GM12878 (cell line): ENCODE measurements at regions not wholly inside any gene's neighbourhood (a gene's known extent, or its start where the extent isn't known, plus 50 kb on each side); places are given as distances from the start of the nearest gene placed in this dataset.

Experiments
- ATAC-seq: fragments of 200-7000 bp; cut with Tn5 transposase; 3 replicates; pipeline ENCODE4 v1.9.1; 2020; ENCODE audit warnings: mild to moderate bottlenecking, moderate library complexity
- BruUV-seq: library from RNA; stranded (reverse); fragments of 400-500 nt; replicated peaks from 2 replicates; lab custom pipeline; 2021; lab: Mats Ljungman, UMichigan
- CTCF ChIA-PET: fragments of 300-600 bp; sonication (Branson Sonifier 250); formaldehyde crosslinking; extraction: SDS; loops from one replicate; lab custom pipeline; 2021; ENCODE audit warnings: inconsistent platforms; lab: Yijun Ruan, JAX
- POLR2A ChIA-PET: fragments of 350-600 bp; formaldehyde crosslinking; extraction: SDS; loops from one replicate; lab custom pipeline; 2021; ENCODE audit warnings: inconsistent platforms; lab: Charles Lee
- RAD21 ChIA-PET: fragments of 300-600 bp; sonication (Branson Sonifier 250); formaldehyde crosslinking; loops from one replicate; lab custom pipeline; 2023; ENCODE audit warnings: antibody characterized with exemption; ENCODE audit not compliant: unreplicated experiment; lab: Charles Lee
- SMC1A ChIA-PET: fragments of 300-600 bp; sonication (Branson Sonifier 250); formaldehyde crosslinking; loops from one replicate; lab custom pipeline; 2023; ENCODE audit not compliant: unreplicated experiment, uncharacterized antibody; lab: Charles Lee
- DNase-seq: peaks from one replicate; pipeline ENCODE4 v3.0.0-alpha.2; 2011; ENCODE audit warnings: low read depth, low spot score
- FAIRE-seq: peaks from 3 replicates; lab custom pipeline; 2011; peaks lifted over from hg19 to GRCh38; lab: Jason Lieb, UNC
- H2AFZ ChIP-seq: 2 replicates; pipeline ENCODE4 v1.6.0; 2011; ENCODE audit warnings: low read depth, low read length, control low read depth; ENCODE audit not compliant: control insufficient read depth
- H3K27ac ChIP-seq: 2 replicates; pipeline ENCODE4 v1.5.1; 2011; ENCODE audit warnings: control low read depth; ENCODE audit not compliant: control insufficient read depth, insufficient read depth
- H3K27me3 ChIP-seq, 2 experiments: replicated peaks in 1 of 2; 2 replicates each; pipeline versions ENCODE4 v1.6.0 to v1.6.1; 2011; ENCODE audit warnings: low read length in 1 of 2; ENCODE audit not compliant: control insufficient read depth in 2 of 2, insufficient read depth in 2 of 2
- H3K36me3 ChIP-seq, 2 experiments: 2 replicates each; pipeline ENCODE4 v1.5.1; 2011; ENCODE audit warnings: low read length in 1 of 2; ENCODE audit not compliant: control insufficient read depth in 2 of 2, insufficient read depth in 2 of 2
- H3K4me1 ChIP-seq: 2 replicates; pipeline ENCODE4 v1.6.1; 2011; ENCODE audit warnings: mild to moderate bottlenecking, low read length, moderate library complexity, mixed read lengths; ENCODE audit not compliant: control insufficient read depth, insufficient read depth
- H3K4me2 ChIP-seq: 2 replicates; pipeline ENCODE4 v1.6.0; 2011; ENCODE audit warnings: control low read depth; ENCODE audit not compliant: control insufficient read depth, insufficient read depth
- H3K4me3 ChIP-seq: fragments of 200-600 bp; sonication (generic); 2 replicates; pipeline ENCODE4 v1.5.1; 2016
- H3K79me2 ChIP-seq: 2 replicates; pipeline ENCODE4 v1.6.0; 2011; ENCODE audit warnings: low read length; ENCODE audit not compliant: control insufficient read depth, insufficient read depth
- H3K9ac ChIP-seq: 2 replicates; pipeline ENCODE4 v1.8.0; 2011; ENCODE audit warnings: low read length, control low read depth, mixed read lengths; ENCODE audit not compliant: control insufficient read depth, insufficient read depth
- H3K9me3 ChIP-seq: replicated peaks from 3 replicates; pipeline ENCODE4 v1.5.1; 2011; ENCODE audit warnings: mild to moderate bottlenecking, low read length; ENCODE audit not compliant: control insufficient read depth, insufficient read depth
- H4K20me1 ChIP-seq: 2 replicates; pipeline ENCODE4 v1.6.0; 2011; ENCODE audit not compliant: control insufficient read depth, insufficient read depth
- BACH1 ChIP-seq: fragments of 450-650 bp; IDR thresholded peaks from 2 replicates; pipeline ENCODE4 v1.6.1; 2017; ENCODE audit warnings: mild to moderate bottlenecking, borderline replicate concordance
- ETV6 ChIP-seq, 2 experiments: fragments of 450-650 bp in 1 of 2; IDR thresholded peaks in 1 of 2; conservative IDR thresholded peaks in 1 of 2; 2 replicates each; pipeline ENCODE4 v1.6.1; 2014; ENCODE audit warnings: antibody characterized with exemption in 1 of 2, borderline replicate concordance in 1 of 2, low read depth in 1 of 2, mild to moderate bottlenecking in 1 of 2, moderate library complexity in 1 of 2
- KAT2A ChIP-seq: conservative IDR thresholded peaks from 2 replicates; pipeline ENCODE4 v1.6.1; 2011; ENCODE audit warnings: low read depth, low read length; ENCODE audit not compliant: control insufficient read depth
- KDM1A ChIP-seq: fragments of 200-600 bp; sonication (generic); IDR thresholded peaks from 2 replicates; pipeline ENCODE4 v1.6.1; 2016; ENCODE audit warnings: borderline replicate concordance
- RELB ChIP-seq: fragments of 450-650 bp; IDR thresholded peaks from 2 replicates; pipeline ENCODE4 v1.6.1; 2017; ENCODE audit warnings: low read depth, mild to moderate bottlenecking, moderate library complexity
- TCF12 ChIP-seq: IDR thresholded peaks from 2 replicates; pipeline ENCODE4 v1.6.1; 2011; ENCODE audit warnings: low read depth, mild to moderate bottlenecking, low read length
- USF2 ChIP-seq: IDR thresholded peaks from 2 replicates; pipeline ENCODE4 v1.6.1; 2011; ENCODE audit warnings: low read depth, low read length, improper control_type of control experiment, borderline replicate concordance
- ZNF274 ChIP-seq: IDR thresholded peaks from one replicate; pipeline ENCODE4 v1.8.0; 2011; ENCODE audit not compliant: insufficient read length, insufficient read depth
- WGBS: methylation state at CpG from one replicate; pipeline ENCODE4 v1.1.6; 2016; ENCODE audit warnings: low lambda C conversion rate; ENCODE audit not compliant: insufficient replicate concordance, insufficient coverage; ENCODE audit errors: missing lambda C conversion rate; 5-methylcytosine and 5-hydroxymethylcytosine counted together
- in situ Hi-C: fragments of 300-500 bp; cut with MboI; formaldehyde crosslinking; loops from 9 replicates; pipeline ENCODE4 v1.14.3; 2018; ENCODE audit warnings: mixed read lengths
- intact Hi-C: fragments of 100-400 bp; cut with micrococcal nuclease; formaldehyde crosslinking; loops from one replicate; pipeline ENCODE4 v1.14.2; 2022; ENCODE audit not compliant: unreplicated experiment
- TF ChIP-seq, protein P1 (sequence below), 3 experiments: IDR thresholded peaks in 2 of 3; conservative IDR thresholded peaks in 1 of 3; 2 replicates each; pipeline ENCODE4 v1.5.1; 2011; ENCODE audit warnings: low read depth in 3 of 3, low read length in 3 of 3, mild to moderate bottlenecking in 3 of 3, control low read depth in 2 of 3, moderate library complexity in 2 of 3, inconsistent platforms in 1 of 3, mixed read lengths in 1 of 3; ENCODE audit not compliant: control insufficient read depth in 2 of 3, insufficient read depth in 1 of 3; ENCODE audit errors: extremely low read depth in 1 of 3
- TF ChIP-seq, protein P2 (sequence below): fragments of 450-650 bp; IDR thresholded peaks from 2 replicates; pipeline ENCODE4 v1.6.1; 2017; ENCODE audit warnings: mild to moderate bottlenecking

- POLR2A ChIA-PET, result no interaction called here
- no peak for DNase-seq
Observed at GRCh38 chr14:76690502-76691105, 70.7 kb upstream of the VASH1 start.

More at GRCh38 chr14:76690502-76691105, 70.7 kb upstream of the VASH1 start:
- no peaks in the 10 kb centered on the region for H3K79me2 ChIP-seq
- WGBS, result 50% methylated on average over 11 of the region's 11 CpGs
- SMC1A ChIA-PET, result no interaction called here
- no peak overlapping the region for H2AFZ ChIP-seq
- no peak overlapping the region for H3K4me3 ChIP-seq
- no peaks in the 10 kb centered on the region for H3K4me1 ChIP-seq
- no peak for FAIRE-seq
- CTCF ChIA-PET, result interaction anchor here (1.6 to 2.3 kb wide), 2 partner anchors 20 to 44 kb away, joined by 4 to 8 read pairs; no protein-coding TSS in a partner anchor
- H3K36me3 ChIP-seq, result no peaks in the 10 kb centered on the region
- no peak overlapping the region for H3K27ac ChIP-seq
- RAD21 ChIA-PET, result interaction anchor here (0.6 kb wide), 1 partner anchor 22 kb away, joined by 3 read pairs; no protein-coding TSS in a partner anchor
- no peak overlapping the region for H3K4me2 ChIP-seq
- H3K27me3 ChIP-seq, result no peaks in the 10 kb centered on the region; a peak in 1 of 4 replicates
- no peak for ATAC-seq
- no peaks in the 10 kb centered on the region for H4K20me1 ChIP-seq
- BruUV-seq, result no TSS peak
- TF ChIP-seq RELB (no peak), TCF12 (no peak), USF2 (no peak), KDM1A (no peak), BACH1 (no peak), ETV6 (conservative IDR thresholded peaks at IDR 0.05 in 1 of 2, IDR thresholded peaks at IDR 0.05 in 1 of 2; ENCODE audit: borderline replicate concordance in 1 of 2, low read depth in 1 of 2) (no peak), KAT2A (no peak), ZNF274 (no peak)
- TF ChIP-seq, protein P1, sequence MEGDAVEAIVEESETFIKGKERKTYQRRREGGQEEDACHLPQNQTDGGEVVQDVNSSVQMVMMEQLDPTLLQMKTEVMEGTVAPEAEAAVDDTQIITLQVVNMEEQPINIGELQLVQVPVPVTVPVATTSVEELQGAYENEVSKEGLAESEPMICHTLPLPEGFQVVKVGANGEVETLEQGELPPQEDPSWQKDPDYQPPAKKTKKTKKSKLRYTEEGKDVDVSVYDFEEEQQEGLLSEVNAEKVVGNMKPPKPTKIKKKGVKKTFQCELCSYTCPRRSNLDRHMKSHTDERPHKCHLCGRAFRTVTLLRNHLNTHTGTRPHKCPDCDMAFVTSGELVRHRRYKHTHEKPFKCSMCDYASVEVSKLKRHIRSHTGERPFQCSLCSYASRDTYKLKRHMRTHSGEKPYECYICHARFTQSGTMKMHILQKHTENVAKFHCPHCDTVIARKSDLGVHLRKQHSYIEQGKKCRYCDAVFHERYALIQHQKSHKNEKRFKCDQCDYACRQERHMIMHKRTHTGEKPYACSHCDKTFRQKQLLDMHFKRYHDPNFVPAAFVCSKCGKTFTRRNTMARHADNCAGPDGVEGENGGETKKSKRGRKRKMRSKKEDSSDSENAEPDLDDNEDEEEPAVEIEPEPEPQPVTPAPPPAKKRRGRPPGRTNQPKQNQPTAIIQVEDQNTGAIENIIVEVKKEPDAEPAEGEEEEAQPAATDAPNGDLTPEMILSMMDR (IDR thresholded peaks at IDR 0.05 in 2 of 3, conservative IDR thresholded peaks at IDR 0.05 in 1 of 3; ENCODE audit: control insufficient read depth in 2 of 3, extremely low read depth in 1 of 3, insufficient read depth in 1 of 3, low read depth in 3 of 3, low read length in 3 of 3), result no peak
- TF ChIP-seq, protein P2, sequence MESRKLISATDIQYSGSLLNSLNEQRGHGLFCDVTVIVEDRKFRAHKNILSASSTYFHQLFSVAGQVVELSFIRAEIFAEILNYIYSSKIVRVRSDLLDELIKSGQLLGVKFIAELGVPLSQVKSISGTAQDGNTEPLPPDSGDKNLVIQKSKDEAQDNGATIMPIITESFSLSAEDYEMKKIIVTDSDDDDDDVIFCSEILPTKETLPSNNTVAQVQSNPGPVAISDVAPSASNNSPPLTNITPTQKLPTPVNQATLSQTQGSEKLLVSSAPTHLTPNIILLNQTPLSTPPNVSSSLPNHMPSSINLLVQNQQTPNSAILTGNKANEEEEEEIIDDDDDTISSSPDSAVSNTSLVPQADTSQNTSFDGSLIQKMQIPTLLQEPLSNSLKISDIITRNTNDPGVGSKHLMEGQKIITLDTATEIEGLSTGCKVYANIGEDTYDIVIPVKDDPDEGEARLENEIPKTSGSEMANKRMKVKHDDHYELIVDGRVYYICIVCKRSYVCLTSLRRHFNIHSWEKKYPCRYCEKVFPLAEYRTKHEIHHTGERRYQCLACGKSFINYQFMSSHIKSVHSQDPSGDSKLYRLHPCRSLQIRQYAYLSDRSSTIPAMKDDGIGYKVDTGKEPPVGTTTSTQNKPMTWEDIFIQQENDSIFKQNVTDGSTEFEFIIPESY, result no peak
- in situ Hi-C loops (no loop called here), intact Hi-C loops (no loop called here)
- H3K9ac ChIP-seq, result no peak overlapping the region
- peaks cover 3% of the 10 kb centered on the region; the same call in 1 of the 3 replicates for H3K9me3 ChIP-seq
